HG02678 (cell line): ENCODE measurements at regions not wholly inside any gene's neighbourhood (a gene's known extent, or its start where the extent isn't known, plus 50 kb on each side); places are given as distances from the start of the nearest gene placed in this dataset.
"Not testable (repeated sequence)": the region's sequence is repeated elsewhere in the genome, so short reads cannot be mapped to it uniquely, and the experiment has no call there.

Experiments
- ATAC-seq: cut with Tn5 transposase; IDR thresholded peaks from one replicate; pipeline ENCODE4 v1.9.1; 2021; ENCODE audit warnings: mild to moderate bottlenecking, moderate library complexity; ENCODE audit not compliant: unreplicated experiment

- no peak for ATAC-seq
Observed at GRCh38 chr4:120218981-120219380, 152.3 kb upstream of the MAD2L1 start.

- no peak for ATAC-seq
Observed at GRCh38 chr4:120215350-120215749, 148.7 kb upstream of the MAD2L1 start.

GRCh38 chr4:120211408-120212015 is 144.9 kb upstream of the MAD2L1 start:
- no peak for ATAC-seq

GRCh38 chr4:120209706-120210105 is 143.1 kb upstream of the MAD2L1 start:
- no peak for ATAC-seq

DNA sequence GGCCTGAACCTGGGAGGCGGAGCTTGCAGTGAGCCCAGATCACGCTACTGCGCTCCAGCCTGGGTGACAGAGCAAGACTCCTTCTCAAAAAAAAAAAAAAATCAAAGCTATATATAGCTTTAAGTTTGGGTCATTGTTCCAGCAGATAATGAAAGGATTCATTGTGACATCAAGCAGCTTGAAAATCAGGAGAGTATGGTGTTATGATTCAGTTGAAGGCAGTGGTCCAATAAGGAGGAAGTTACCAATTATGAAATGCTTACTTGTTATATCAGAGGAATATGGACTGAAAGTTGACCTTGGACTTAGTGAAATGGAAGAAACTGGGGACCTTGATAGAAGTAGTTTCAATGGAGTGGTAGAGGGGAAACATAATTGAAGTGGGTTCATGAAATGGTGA is 140.4 kb upstream of the MAD2L1 start:
- no peak for ATAC-seq

DNA sequence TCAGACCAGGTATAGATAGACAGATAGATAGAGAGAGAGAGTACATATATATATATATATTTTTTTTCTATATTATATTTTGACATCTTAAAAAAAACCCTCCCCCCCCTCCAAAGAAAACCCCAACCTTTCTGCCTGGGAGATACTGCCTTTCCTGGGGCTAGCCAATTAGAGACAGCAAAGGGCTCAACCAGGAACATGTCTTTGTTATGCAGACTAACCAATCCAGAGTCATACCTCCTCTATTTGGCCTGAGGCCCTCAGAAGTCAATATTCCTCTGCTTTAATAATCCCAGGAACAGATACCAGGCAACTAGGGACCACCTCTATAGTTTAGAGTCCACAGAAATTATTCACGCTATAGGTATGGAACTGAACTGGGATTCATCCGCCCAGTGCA is 135.6 kb upstream of the MAD2L1 start:
- no peak for ATAC-seq

DNA sequence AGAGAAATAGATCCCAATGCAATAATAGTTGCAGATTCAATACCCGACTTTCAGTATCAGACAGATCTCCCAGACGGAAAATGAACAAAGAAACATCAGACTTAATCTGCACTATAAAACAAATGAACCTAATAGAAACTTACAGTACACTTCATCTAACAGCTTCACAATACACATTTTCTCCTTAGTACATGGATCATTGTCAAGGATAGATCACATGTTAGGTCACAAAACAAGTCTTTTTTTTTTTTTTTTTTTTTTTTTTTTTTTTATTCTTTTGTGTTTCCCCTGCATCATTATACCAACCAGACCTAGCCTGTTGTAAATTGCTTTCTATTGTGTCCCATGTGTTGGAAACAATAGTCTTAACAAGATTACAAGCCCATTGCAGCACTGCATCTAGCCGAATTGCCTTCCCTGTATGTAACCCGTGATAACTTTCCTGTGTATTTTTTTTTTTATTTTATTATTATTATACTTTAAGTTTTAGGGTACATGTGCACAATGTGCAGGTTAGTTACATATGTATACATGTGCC is 134.0 kb upstream of the MAD2L1 start:
- not testable (repeated sequence) for ATAC-seq

GRCh38 chr4:120198411-120198810 is 131.8 kb upstream of the MAD2L1 start:
- no peak for ATAC-seq

DNA sequence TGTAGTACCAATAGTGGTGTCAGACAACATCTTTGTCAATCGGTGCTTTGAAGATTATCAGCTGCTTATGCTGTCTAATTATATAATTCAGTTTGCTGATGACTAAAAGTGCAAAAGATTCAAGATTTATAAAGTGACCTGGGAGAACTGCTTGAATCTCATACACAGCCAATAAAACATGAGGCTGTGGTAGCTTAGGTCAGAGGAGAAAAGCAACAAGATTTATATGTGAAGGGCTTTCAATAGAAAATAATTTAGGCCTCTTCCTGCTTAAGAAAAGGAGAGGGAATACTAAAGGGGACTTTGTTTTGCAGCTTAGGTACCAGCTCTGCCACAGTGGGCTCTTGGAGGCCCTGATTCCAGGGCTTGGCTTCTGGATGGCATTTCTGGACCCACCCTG is 111.0 kb upstream of the MAD2L1 start:
- ATAC-seq, result no peak

DNA sequence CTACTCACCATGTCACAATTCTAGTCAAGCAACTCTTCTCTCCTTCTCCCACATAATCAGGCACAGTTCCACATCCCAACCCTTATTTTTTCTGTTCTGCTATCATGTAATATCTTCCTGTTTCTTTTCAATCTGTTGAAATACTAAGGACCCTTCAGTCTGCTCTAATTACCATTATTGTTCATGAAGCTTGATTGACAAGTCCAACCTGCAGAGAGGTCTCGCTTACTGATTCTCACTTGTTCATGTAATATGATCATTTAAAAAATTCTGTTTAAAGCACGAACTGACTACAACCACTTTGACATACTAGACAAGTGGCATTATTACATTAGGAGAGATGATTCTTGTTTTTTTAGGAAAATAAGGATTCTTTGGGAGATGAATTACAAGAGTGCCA is 108.6 kb upstream of the MAD2L1 start:
- no peak for ATAC-seq

- ATAC-seq, result no peak
Observed at GRCh38 chr4:120163895-120164294, 97.2 kb upstream of the MAD2L1 start.

GRCh38 chr4:120158841-120159463 is 92.3 kb upstream of the MAD2L1 start:
- ATAC-seq, result no peak

GRCh38 chr4:120158046-120158445 is 91.4 kb upstream of the MAD2L1 start:
- no peak for ATAC-seq

DNA sequence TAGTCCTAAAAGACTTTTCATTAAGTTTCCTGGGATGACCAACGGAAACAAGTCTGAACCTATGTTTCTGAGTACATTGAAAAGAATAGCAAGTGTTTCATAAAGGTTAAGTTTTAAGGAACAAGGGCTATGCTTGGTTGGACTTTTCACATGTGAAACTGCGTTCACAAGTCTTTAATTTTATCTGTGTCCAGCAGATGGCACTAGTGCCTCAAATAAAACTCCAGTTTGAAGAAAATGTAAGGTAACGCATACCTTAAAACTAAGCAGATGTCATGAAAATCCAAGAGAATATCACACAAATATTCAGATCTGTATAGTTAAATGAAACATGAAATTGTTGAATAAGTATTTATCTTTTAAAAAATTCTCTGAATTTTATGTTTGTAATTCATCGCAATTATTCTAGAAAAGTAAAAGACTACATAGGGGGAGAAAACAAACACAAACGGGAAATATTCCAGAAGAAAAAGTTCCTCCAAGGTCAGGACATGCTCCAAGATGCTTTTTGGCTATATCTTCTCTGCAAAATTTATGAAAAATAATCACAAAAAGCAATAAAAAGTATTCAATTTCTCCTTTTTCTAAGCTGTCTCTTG is 89.6 kb upstream of the MAD2L1 start:
- peak; percentile 87 for ATAC-seq

DNA sequence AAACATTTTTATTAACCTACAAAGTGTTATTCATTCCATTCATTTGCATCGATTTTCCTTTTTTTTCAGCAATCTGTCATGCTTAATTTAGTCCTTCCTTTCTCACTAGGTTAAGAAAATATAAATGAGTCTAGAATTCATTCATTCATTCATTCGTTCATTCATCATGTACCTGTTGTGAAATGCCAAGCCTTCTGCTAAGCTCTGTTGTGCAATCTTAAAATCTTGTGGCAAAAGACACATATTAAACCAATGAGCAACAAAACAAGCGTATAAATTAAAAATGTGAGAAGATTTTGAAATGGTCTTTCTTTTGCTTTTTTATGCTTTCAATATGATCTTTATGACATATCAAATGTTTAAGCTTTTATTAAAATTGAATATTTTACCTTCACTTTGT is 88.6 kb upstream of the MAD2L1 start:
- ATAC-seq, result no peak

DNA sequence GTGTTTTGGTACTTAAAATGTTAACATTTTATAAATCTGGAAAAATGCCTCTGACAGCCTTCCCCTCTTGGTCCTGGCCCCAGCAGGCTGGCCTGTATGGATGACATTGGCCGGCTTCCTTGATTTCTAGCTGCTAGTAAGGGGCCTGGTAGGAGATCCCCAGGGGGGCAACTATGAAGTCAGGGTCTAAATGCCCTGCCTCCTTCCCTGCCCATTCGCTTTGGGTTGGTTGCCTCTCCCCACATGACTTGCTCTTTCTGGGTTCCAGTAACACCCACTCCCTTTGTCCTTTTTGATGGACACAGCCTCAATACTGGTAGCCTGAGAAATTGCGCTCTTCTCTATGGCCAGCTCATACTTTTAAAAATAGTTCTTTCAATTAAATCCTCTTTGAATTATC is 78.0 kb upstream of the MAD2L1 start:
- no peak for ATAC-seq

- ATAC-seq, result no peak
Observed at GRCh38 chr4:120144041-120144440, 77.4 kb upstream of the MAD2L1 start.

GRCh38 chr4:120139392-120139791 is 72.7 kb upstream of the MAD2L1 start:
- ATAC-seq, result no peak

DNA sequence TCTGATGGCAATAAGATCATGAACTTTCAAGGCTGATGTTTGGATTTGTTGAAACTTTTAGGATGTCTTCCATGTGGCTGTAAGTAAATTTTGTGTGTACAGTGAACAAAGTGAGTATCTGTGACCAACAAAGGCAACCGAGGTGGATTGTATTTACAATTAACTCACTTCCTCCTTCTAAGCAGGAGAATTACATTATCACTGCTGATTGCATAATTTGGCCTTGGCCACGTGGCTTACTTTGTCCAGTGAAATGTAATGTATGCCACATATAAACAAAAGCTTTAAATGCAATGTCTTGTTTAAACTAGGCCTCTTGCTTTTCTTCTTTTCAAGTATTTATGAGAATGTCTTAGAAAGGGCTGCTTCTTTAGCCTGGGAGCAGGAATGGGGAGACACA is 66.3 kb upstream of the MAD2L1 start:
- no peak for ATAC-seq

- ATAC-seq, result no peak
Observed at GRCh38 chr4:120130786-120131185, 64.1 kb upstream of the MAD2L1 start.
